Fibroblast of lung (primary cell): ENCODE measurements at regions not wholly inside any gene's neighbourhood (a gene's known extent, or its start where the extent isn't known, plus 50 kb on each side); places are given as distances from the start of the nearest gene placed in this dataset.

ENCODE experiments used
- DNase-seq, 2 donors: peaks; one replicate each; pipeline versions ENCODE4 v3.0.0 to v3.0.0-alpha.2; 2010; ENCODE audit warnings: low read depth in 2 of 2
- H2AFZ ChIP-seq: 2 replicates; pipeline ENCODE4 v1.5.1; 2012; ENCODE audit warnings: low read length, control low read depth, inconsistent platforms
- H3K27ac ChIP-seq: 2 replicates; pipeline ENCODE4 v1.5.1; 2011; ENCODE audit warnings: low read length, control low read depth; ENCODE audit not compliant: insufficient read depth
- H3K27me3 ChIP-seq: 2 replicates; pipeline ENCODE4 v1.5.1; 2011; ENCODE audit warnings: mild to moderate bottlenecking, low read length; ENCODE audit not compliant: control insufficient read depth, insufficient read depth
- H3K36me3 ChIP-seq: 2 replicates; pipeline ENCODE4 v1.5.1; 2011; ENCODE audit warnings: low read length; ENCODE audit not compliant: control insufficient read depth, insufficient read depth
- H3K4me1 ChIP-seq: 2 replicates; pipeline ENCODE4 v1.5.1; 2011; ENCODE audit warnings: low read length; ENCODE audit not compliant: control insufficient read depth, insufficient read depth; ENCODE audit errors: extremely low read depth
- H3K4me2 ChIP-seq: 2 replicates; pipeline ENCODE4 v1.5.1; 2011; ENCODE audit warnings: low read length, control low read depth; ENCODE audit not compliant: insufficient read depth; ENCODE audit errors: extremely low read depth
- H3K4me3 ChIP-seq, 4 experiments: fragments of 200-600 bp in 1 of 4; sonication (generic) in 1 of 4; replicated peaks in 1 of 4; 2 replicates each; pipeline ENCODE4 v1.5.1; 2011 to 2016; ENCODE audit warnings: low read length in 4 of 4, low read depth in 3 of 4, mild to moderate bottlenecking in 3 of 4, control low read depth in 2 of 4, inconsistent platforms in 1 of 4, mixed read lengths in 1 of 4; ENCODE audit not compliant: insufficient read depth in 1 of 4; ENCODE audit errors: control extremely low read depth in 1 of 4
- H3K79me2 ChIP-seq: 2 replicates; pipeline ENCODE4 v1.5.1; 2012; ENCODE audit warnings: mild to moderate bottlenecking, low read length, inconsistent platforms; ENCODE audit not compliant: control insufficient read depth, insufficient read depth
- H3K9ac ChIP-seq: 2 replicates; pipeline ENCODE4 v1.5.1; 2011; ENCODE audit warnings: mild to moderate bottlenecking, low read length, control low read depth; ENCODE audit not compliant: insufficient read depth
- H3K9me3 ChIP-seq: 2 replicates; pipeline ENCODE4 v1.5.1; 2012; ENCODE audit warnings: low read depth, low read length; ENCODE audit not compliant: control insufficient read depth, insufficient read depth
- H4K20me1 ChIP-seq: 2 replicates; pipeline ENCODE4 v1.5.1; 2011; ENCODE audit warnings: low read length; ENCODE audit not compliant: control insufficient read depth, insufficient read depth; ENCODE audit errors: extremely low read depth
- CTCF ChIP-seq, 2 donors: IDR thresholded peaks in 1 of 2; conservative IDR thresholded peaks in 1 of 2; 1 replicate in 1 of 2; 2 replicates in 1 of 2; pipeline ENCODE4 v1.5.1; 2011 to 2012; ENCODE audit warnings: low read length in 2 of 2, control low read depth in 1 of 2, inconsistent platforms in 1 of 2, low read depth in 1 of 2, mild to moderate bottlenecking in 1 of 2
- EZH2 ChIP-seq: IDR thresholded peaks from 2 replicates; pipeline ENCODE4 v1.5.1; 2012; ENCODE audit warnings: low read length, control low read depth, mild to moderate bottlenecking; ENCODE audit errors: missing control alignments

GRCh38 chr10:65126288-65126687 is 1605.1 kb downstream of the REEP3 start:
- Histone ChIP-seq H4K20me1 (no peaks in the 10 kb centered on the region), H3K27ac (no peak overlapping the region)
- TF ChIP-seq EZH2 (no peak), CTCF (conservative IDR thresholded peaks at IDR 0.05 in 1 of 2, IDR thresholded peaks at IDR 0.05 in 1 of 2; ENCODE audit: low read depth in 1 of 2, low read length in 2 of 2) (no peak)

GRCh38 chr10:65128277-65128676 is 1607.1 kb downstream of the REEP3 start:
- Histone ChIP-seq H3K79me2 (no peaks in the 10 kb centered on the region), H3K4me3 (no peak overlapping the region), H2AFZ (no peak overlapping the region), H3K9ac (no peak overlapping the region), H4K20me1 (no peaks in the 10 kb centered on the region), H3K27ac (no peak overlapping the region), H3K27me3 (no peaks in the 10 kb centered on the region), H3K4me1 (no peaks in the 10 kb centered on the region), H3K36me3 (no peaks in the 10 kb centered on the region), H3K9me3 (no peaks in the 10 kb centered on the region), H3K4me2 (no peak overlapping the region)
- TF ChIP-seq CTCF (conservative IDR thresholded peaks at IDR 0.05 in 1 of 2, IDR thresholded peaks at IDR 0.05 in 1 of 2; ENCODE audit: low read depth in 1 of 2, low read length in 2 of 2) (no peak), EZH2 (no peak)
- DNase-seq: no peak

More at GRCh38 chr10:65126288-65126687, 1605.1 kb downstream of the REEP3 start:
- Histone ChIP-seq H2AFZ (no peak overlapping the region), H3K79me2 (no peaks in the 10 kb centered on the region), H3K9me3 (no peaks in the 10 kb centered on the region), H3K4me1 (no peaks in the 10 kb centered on the region), H3K36me3 (no peaks in the 10 kb centered on the region), H3K9ac (no peak overlapping the region), H3K4me2 (no peak overlapping the region), H3K27me3 (no peaks in the 10 kb centered on the region), H3K4me3 (no peak overlapping the region)
- DNase-seq: no peak

GRCh38 chr10:65130162-65130758 is 1609.1 kb downstream of the REEP3 start:
- TF ChIP-seq EZH2 (no peak), CTCF (conservative IDR thresholded peaks at IDR 0.05 in 1 of 2, IDR thresholded peaks at IDR 0.05 in 1 of 2; ENCODE audit: low read depth in 1 of 2, low read length in 2 of 2) (no peak)
- no peaks in the 10 kb centered on the region for H3K36me3 ChIP-seq
- no peaks in the 10 kb centered on the region for H3K9me3 ChIP-seq
- H2AFZ ChIP-seq: no peak overlapping the region
- H3K4me2 ChIP-seq: no peak overlapping the region
- no peak for DNase-seq
- no peaks in the 10 kb centered on the region for H3K4me1 ChIP-seq
- no peaks in the 10 kb centered on the region for H3K79me2 ChIP-seq
- H3K27me3 ChIP-seq: no peaks in the 10 kb centered on the region
- H4K20me1 ChIP-seq: no peaks in the 10 kb centered on the region
- H3K9ac ChIP-seq: no peak overlapping the region
- no peak overlapping the region for H3K27ac ChIP-seq
- H3K4me3 ChIP-seq: no peak overlapping the region
